ENCODE measurements at regions not wholly inside any gene's neighbourhood (a gene's known extent, or its start where the extent isn't known, plus 50 kb on each side); places are given as distances from the start of the nearest gene placed in this dataset.

DNA sequence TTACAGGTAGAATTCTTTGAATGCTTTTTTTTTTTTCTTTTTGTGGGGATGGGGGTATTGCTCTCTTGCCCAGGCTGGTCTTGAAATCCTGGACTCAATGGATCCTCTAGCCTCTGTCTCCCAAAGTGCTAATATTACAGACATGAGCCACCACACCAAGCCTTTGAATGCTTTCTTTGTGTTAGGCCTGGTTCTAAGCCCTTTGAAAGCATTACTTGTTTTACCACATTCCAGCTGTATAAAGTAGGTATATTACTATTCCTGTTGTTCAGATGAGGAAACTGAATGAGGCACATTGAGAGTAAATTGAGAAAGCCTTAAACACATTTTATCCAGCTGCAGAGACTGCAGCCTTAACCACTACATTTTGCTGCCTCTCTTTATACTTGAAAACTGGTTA is 841.8 kb upstream of the ADGRL4 start (continued):
- TF ChIP-seq, protein P1, sequence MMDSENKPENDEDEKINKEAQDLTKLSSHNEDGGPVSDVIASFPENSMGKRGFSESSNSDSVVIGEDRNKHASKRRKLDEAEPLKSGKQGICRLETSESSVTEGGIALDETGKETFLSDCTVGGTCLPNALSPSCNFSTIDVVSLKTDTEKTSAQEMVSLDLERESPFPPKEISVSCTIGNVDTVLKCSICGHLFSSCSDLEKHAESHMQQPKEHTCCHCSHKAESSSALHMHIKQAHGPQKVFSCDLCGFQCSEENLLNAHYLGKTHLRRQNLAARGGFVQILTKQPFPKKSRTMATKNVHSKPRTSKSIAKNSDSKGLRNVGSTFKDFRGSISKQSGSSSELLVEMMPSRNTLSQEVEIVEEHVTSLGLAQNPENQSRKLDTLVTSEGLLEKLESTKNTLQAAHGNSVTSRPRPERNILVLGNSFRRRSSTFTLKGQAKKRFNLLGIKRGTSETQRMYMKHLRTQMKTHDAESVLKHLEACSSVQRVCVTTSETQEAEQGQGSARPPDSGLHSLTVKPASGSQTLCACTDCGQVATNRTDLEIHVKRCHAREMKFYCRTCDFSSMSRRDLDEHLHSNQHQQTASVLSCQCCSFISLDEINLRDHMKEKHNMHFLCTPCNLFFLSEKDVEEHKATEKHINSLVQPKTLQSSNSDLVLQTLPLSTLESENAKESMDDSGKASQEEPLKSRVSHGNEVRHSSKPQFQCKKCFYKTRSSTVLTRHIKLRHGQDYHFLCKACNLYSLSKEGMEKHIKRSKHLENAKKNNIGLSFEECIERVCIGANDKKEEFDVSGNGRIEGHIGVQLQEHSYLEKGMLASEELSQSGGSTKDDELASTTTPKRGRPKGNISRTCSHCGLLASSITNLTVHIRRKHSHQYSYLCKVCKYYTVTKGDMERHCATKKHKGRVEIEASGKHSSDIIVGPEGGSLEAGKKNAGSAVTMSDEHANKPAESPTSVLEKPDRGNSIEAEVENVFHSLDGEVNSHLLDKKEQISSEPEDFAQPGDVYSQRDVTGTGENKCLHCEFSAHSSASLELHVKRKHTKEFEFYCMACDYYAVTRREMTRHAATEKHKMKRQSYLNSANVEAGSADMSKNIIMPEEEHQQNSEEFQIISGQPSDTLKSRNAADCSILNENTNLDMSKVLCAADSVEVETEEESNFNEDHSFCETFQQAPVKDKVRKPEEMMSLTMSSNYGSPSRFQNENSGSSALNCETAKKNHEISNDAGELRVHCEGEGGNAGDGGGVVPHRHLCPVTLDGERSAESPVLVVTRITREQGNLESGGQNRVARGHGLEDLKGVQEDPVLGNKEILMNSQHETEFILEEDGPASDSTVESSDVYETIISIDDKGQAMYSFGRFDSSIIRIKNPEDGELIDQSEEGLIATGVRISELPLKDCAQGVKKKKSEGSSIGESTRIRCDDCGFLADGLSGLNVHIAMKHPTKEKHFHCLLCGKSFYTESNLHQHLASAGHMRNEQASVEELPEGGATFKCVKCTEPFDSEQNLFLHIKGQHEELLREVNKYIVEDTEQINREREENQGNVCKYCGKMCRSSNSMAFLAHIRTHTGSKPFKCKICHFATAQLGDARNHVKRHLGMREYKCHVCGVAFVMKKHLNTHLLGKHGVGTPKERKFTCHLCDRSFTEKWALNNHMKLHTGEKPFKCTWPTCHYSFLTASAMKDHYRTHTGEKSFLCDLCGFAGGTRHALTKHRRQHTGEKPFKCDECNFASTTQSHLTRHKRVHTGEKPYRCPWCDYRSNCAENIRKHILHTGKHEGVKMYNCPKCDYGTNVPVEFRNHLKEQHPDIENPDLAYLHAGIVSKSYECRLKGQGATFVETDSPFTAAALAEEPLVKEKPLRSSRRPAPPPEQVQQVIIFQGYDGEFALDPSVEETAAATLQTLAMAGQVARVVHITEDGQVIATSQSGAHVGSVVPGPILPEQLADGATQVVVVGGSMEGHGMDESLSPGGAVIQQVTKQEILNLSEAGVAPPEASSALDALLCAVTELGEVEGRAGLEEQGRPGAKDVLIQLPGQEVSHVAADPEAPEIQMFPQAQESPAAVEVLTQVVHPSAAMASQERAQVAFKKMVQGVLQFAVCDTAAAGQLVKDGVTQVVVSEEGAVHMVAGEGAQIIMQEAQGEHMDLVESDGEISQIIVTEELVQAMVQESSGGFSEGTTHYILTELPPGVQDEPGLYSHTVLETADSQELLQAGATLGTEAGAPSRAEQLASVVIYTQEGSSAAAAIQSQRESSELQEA (CRISPR knock-in tag; IDR thresholded peaks at IDR 0.05; ENCODE audit: not compliant biosample characterization): no peak
- TF ChIP-seq STAT5B (CRISPR knock-in tag; IDR thresholded peaks at IDR 0.05) (no peak), ZNF17 (CRISPR knock-in tag; IDR thresholded peaks at IDR 0.05) (no peak), BORCS8-MEF2B (CRISPR knock-in tag; IDR thresholded peaks at IDR 0.05) (no peak), ZNF746 (CRISPR knock-in tag; IDR thresholded peaks at IDR 0.05) (no peak), SRF (IDR thresholded peaks at IDR 0.05; ENCODE audit: low read depth, low read length) (no peak)
- TF ChIP-seq, protein P2, sequence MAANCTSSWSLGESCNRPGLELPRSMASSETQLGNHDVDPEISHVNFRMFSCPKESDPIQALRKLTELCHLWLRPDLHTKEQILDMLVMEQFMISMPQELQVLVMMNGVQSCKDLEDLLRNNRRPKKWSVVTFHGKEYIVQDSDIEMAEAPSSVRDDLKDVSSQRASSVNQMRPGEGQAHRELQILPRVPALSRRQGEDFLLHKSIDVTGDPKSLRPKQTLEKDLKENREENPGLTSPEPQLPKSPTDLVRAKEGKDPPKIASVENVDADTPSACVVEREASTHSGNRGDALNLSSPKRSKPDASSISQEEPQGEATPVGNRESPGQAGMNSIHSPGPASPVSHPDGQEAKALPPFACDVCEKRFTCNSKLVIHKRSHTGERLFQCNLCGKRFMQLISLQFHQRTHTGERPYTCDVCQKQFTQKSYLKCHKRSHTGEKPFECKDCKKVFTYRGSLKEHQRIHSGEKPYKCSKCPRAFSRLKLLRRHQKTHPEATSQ (CRISPR knock-in tag; IDR thresholded peaks at IDR 0.05; ENCODE audit: borderline replicate concordance): no peak
- TF ChIP-seq, protein P3, sequence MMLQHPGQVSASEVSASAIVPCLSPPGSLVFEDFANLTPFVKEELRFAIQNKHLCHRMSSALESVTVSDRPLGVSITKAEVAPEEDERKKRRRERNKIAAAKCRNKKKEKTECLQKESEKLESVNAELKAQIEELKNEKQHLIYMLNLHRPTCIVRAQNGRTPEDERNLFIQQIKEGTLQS (CRISPR knock-in tag; IDR thresholded peaks at IDR 0.05): no peak
- TF ChIP-seq, protein P4, sequence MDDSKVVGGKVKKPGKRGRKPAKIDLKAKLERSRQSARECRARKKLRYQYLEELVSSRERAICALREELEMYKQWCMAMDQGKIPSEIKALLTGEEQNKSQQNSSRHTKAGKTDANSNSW (CRISPR knock-in tag; IDR thresholded peaks at IDR 0.05; ENCODE audit: borderline replicate concordance): no peak

All from HepG2 (cell line).